CD4-positive, alpha-beta T cell treated with Interleukin-17A for 4 hours (primary cell): ENCODE measurements at regions not wholly inside any gene's neighbourhood (a gene's known extent, or its start where the extent isn't known, plus 50 kb on each side); places are given as distances from the start of the nearest gene placed in this dataset.
"Not testable (repeated sequence)": the region's sequence is repeated elsewhere in the genome, so short reads cannot be mapped to it uniquely, and the experiment has no call there.

Source experiments
- DNase-seq: peaks from one replicate; pipeline ENCODE4 v3.0.0-alpha.2; 2020; ENCODE audit warnings: mixed read lengths

GRCh38 chr4:37771771-37772170 lies 54.7 kb upstream of the PGM2 start:
- no peak for DNase-seq

- no peak for DNase-seq
These were observed 56.5 kb upstream of the PGM2 start for GRCh38 chr4:37770016-37770415.

- no peak for DNase-seq
These were observed 57.0 kb upstream of the PGM2 start for GRCh38 chr4:37769391-37769989.

- DNase-seq: no peak
These were observed 58.9 kb upstream of the PGM2 start for GRCh38 chr4:37767546-37767945.

GRCh38 chr4:37767019-37767418 lies 59.5 kb upstream of the PGM2 start:
- no peak for DNase-seq

- DNase-seq: no peak
These were observed 60.7 kb upstream of the PGM2 start for GRCh38 chr4:37765741-37766140.

- DNase-seq: no peak
These were observed 62.7 kb upstream of the PGM2 start for GRCh38 chr4:37763831-37764230.

- no peak for DNase-seq
These were observed 63.5 kb upstream of the PGM2 start for GRCh38 chr4:37762991-37763368.

GRCh38 chr4:37762294-37762990 lies 64.0 kb upstream of the PGM2 start:
- DNase-seq: peak; percentile 3

- DNase-seq: no peak
These were observed 65.6 kb upstream of the PGM2 start for GRCh38 chr4:37760840-37761239.

GRCh38 chr4:37759833-37760232 lies 66.7 kb upstream of the PGM2 start:
- DNase-seq: no peak

GRCh38 chr4:37758226-37758625 lies 68.3 kb upstream of the PGM2 start:
- peak; percentile 7 for DNase-seq

GRCh38 chr4:37757761-37758160 lies 68.7 kb upstream of the PGM2 start:
- no peak for DNase-seq

- no peak for DNase-seq
These were observed 69.4 kb upstream of the PGM2 start for GRCh38 chr4:37757121-37757520.

GRCh38 chr4:37754410-37755185 lies 68.4 kb upstream of the RELL1 start:
- no peak for DNase-seq

GRCh38 chr4:37749398-37749988 lies 63.3 kb upstream of the RELL1 start:
- no peak for DNase-seq

- DNase-seq: no peak
These were observed 62.3 kb upstream of the RELL1 start for GRCh38 chr4:37748485-37748884.

- no peak for DNase-seq
These were observed 61.7 kb upstream of the RELL1 start for GRCh38 chr4:37747772-37748330.

- not testable (repeated sequence) for DNase-seq
These were observed 60.7 kb upstream of the RELL1 start for GRCh38 chr4:37746852-37747251.

GRCh38 chr4:37745946-37746345 lies 59.8 kb upstream of the RELL1 start:
- no peak for DNase-seq

- DNase-seq: no peak
These were observed 56.0 kb upstream of the RELL1 start for GRCh38 chr4:37742149-37742548.

- DNase-seq: no peak
These were observed 55.4 kb upstream of the RELL1 start for GRCh38 chr4:37741564-37741963.

GRCh38 chr4:37740546-37740945 lies 54.4 kb upstream of the RELL1 start:
- no peak for DNase-seq
